ENCODE measurements at regions not wholly inside any gene's neighbourhood (a gene's known extent, or its start where the extent isn't known, plus 50 kb on each side); places are given as distances from the start of the nearest gene placed in this dataset.
"Not testable (repeated sequence)": the region's sequence is repeated elsewhere in the genome, so short reads cannot be mapped to it uniquely, and the experiment has no call there.

DNA sequence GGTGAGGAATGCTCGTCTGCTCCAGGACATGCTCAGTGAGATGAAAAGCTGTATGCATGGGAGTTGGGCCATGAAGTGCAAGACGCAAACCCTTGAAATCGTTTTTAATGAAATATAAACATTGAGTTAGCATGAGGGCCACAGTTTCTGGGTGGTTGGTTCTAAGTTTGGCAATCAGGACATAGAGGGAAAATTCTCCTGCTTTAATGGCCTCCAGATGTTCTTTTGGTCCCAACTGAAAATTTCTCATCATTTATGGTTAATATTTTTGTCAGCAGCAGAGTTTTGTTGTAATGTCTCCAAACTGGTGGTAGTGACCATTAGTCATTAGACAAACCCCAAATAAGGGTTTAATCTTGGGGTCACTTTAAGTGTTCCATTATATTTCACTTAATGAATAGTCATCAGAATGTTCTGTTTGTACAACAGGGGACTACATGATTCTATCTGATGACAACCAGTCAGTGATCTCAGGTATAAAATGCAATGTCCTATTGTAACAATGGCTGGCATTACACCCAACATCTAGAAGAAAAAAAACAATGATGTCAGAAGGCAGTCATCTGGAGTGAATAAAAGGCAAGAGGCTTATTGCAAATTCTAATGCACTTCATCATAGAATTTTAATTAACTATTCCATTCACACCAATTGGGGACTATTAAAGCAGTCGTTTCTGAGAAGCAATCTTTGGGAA, 197.4 kb downstream of the JCAD start:
- ATAC-seq (no peak), DNase-seq (ENCODE audit: missing footprints) (no peak)
- intact Hi-C loops (cut with DNase I): no loop called here

DNA sequence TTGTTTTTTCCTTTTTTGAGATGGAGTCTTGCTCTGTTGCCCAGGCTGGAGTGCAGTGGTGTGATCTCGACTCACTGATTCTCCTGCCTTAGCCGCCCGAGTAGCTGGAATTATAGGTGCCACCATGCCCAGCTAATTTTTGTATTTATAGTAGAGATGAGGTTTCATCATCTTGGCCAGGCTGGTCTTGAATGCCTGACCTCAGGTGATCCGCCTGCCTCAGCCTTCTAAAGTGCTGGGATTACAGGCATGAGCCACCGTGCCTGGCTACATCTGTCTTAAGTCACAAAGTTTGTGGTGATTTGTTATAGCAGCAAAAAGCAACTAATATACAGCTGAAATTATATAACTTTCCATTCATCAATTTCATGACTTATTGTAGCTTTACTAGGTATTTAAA, 198.2 kb downstream of the JCAD start:
- DNase-seq (ENCODE audit: missing footprints); ATAC-seq; intact Hi-C loops (cut with DNase I): not testable (repeated sequence)

DNA sequence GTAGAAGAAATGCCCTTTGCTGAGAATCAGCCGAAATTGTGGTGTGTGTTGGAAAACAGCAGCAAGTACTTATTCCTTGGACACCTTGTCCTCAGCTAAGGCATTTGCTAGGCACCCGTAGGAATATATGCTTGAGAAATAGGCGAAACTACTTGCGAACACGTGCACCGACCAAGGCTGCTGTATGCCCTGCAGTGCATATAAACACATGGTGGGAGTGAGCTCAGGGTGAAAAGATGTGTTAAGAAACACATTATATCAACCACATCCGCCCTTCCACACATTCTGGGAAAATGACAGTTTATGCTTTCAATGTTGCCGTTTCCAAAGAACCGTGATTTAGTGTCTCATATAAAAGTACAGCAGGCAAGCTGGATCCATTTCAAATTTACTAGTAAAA, 199.2 kb downstream of the JCAD start:
- ATAC-seq (no peak), DNase-seq (ENCODE audit: missing footprints) (no peak)
- intact Hi-C loops (cut with DNase I): no loop called here

DNA sequence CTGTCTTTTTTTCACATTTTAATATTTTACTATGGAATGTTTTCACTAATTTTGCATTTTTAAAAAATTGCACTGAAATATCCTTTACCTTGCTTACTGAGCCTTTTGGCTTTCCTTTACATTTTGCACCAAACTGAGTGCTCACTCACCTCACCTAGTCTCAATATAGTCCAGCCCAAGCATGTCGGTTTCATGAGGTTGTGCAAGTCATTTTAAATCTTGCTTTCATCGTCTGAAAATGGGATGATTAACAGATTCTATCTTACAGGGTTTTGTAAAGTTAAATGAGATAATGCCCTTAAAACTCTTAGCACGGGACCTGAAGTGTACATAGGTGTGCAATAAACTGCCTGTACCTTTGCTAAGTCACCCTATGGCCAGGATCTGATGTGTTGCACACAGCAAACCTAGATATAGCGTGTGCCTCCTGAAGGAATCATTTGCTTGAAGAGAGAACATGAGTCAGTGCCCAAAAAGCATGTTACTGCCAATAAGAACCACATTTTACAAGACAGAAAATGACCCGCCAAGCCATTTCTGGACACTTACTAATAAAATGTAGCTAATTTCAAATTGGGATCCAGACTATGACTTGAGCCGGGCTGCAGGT, 199.8 kb downstream of the JCAD start:
- DNase-seq (ENCODE audit: missing footprints) (no peak), ATAC-seq (no peak)
- intact Hi-C loops (cut with DNase I): loop anchor here (2.0 to 10.0 kb wide), 2 partner anchors 123 to 325 kb away; no protein-coding TSS in a partner anchor

DNA sequence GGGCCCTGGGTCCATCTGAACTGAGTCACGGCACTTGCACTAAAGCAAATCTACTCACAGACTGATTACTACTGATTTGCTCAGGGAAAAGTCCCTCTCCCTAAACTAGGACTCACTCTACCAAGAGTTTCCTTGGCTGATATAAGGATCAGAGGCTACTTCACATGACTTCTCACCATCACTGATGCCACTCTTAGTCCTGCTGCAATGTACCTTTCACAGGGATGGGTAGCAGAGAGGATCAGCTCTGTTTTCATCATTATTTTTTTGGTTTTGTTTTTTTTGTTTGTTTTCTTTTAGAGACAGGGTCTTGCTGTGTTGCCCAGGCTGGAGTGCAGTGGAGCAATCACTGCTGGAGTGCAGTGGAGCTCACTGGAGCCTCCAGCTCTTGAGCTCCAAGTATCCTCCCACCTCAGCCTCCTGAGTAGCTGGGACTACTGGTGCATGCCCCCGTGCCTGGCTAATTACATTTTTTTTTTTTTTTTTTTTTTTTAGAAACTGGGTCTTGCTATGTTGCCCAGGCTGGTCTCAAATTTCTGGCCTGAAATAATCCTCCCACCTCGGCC, 200.6 kb downstream of the JCAD start:
- intact Hi-C loops (cut with DNase I): loop anchor here (2.0 to 10.0 kb wide), 2 partner anchors 122 to 324 kb away; no protein-coding TSS in a partner anchor
- ATAC-seq: peak; percentile 8

DNA sequence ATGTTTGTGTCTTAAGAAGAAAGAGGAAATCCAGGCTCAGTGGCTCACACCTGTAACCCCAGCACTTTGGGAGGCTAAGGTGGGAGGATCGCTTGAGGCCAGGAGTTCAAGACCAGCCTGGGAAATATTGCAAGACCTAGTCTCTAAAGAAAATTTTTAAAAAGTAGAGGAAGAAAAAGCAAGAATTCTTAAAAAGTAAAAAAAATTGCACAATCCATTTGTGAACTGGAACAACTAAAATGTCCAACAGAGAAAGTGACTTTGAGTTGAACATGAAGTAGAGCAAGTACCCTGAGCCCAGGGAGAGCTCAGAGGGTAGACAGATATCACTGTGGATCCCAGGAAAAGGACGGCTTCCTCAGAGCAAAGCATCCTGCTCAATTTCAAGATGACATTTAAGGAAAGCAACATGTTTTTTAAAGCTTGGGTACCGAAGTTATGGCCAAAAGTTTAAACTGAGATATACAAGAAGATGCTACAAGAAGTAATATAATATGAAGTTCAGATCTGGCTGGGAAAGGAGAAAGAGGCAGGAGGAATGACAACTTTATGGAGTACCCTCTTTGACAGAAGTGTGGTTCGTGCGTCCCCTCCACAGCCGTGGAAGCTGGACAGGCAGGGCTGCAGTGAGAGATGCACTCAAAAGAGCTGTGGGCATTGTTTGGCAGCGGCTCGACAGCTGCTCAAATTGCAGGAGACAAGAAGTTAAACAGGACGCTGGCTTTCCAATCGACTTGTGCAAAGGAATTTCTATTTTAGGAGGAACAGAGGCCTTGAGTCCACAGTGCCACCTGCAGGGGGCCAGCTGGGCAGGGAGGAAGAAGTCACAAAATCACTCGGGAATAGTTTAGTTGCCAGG, 201.3 kb downstream of the JCAD start:
- ATAC-seq: peak; percentile 88
- intact Hi-C loops (cut with DNase I): loop anchor here (2.0 to 10.0 kb wide), 2 partner anchors 121 to 323 kb away; no protein-coding TSS in a partner anchor
- peak; percentile 80 for DNase-seq (ENCODE audit: missing footprints)

More for the DNA sequence above, 200.6 kb downstream of the JCAD start:
- DNase-seq (ENCODE audit: missing footprints): no peak

DNA sequence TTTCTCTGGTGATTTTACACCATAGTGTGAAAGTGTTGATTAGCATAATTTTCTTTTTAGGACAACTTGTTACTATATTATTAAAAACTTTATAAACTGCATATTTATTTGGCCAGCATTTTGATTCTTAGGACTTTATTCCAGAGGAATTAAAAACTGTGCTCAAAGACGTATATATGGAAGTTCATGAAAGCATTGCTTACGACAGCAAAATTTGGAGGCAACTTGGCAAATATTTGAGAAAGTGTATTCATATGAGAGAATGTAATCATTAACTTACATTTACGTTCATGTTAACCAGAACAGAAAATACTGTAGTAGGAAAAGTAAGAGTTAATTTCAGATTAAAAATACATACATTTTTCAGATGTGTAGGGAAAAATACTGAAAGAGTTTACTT, 203.1 kb downstream of the JCAD start:
- ATAC-seq (no peak), DNase-seq (ENCODE audit: missing footprints) (no peak)
- intact Hi-C loops (cut with DNase I): loop anchor here (10.0 kb wide), 1 partner anchor 321 kb away; no protein-coding TSS in a partner anchor

DNA sequence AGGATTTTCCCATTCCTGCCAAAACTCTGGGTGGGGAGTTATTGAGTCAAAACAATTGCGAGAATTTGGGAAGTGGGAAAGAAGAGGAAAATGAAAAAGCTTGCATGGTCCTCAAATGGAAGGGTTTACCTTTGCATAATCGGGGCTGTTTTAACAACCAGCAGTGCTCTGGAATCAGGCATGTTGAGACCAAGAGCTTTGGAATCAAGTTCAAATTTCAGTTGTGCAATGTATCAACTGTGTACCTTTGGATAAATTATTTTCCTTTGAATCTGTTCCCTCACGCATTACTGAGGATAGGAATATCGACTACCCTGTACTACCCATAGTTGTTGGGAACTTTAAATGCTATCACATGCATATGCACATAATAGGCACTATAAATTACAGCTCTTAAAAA, 205.5 kb downstream of the JCAD start:
- DNase-seq (ENCODE audit: missing footprints) (no peak), ATAC-seq (no peak)
- intact Hi-C loops (cut with DNase I): loop anchor here (10.0 kb wide), 1 partner anchor 319 kb away; no protein-coding TSS in a partner anchor

DNA sequence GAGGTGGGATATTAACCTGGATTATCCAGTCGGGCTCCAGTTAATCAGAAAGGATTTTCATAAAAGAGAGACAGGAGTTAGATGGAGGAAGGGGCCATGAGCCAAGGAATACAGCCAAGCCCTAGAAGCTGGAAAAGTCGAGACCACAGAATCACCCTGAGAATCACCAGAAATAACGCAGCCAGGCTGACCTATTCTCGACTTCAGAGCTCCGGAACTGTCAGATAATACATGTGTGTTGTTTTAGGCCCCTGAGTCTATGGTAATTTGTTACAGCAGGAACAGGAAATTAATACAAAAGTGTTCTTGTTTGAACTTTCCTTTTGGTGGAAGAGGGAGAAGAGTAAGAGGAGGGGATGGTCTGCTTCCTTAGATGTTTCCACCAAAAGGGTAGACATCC, 208.1 kb downstream of the JCAD start:
- DNase-seq (ENCODE audit: missing footprints) (no peak), ATAC-seq (no peak)
- intact Hi-C loops (cut with DNase I): loop anchor here (10.0 kb wide), 1 partner anchor 316 kb away; no protein-coding TSS in a partner anchor

DNA sequence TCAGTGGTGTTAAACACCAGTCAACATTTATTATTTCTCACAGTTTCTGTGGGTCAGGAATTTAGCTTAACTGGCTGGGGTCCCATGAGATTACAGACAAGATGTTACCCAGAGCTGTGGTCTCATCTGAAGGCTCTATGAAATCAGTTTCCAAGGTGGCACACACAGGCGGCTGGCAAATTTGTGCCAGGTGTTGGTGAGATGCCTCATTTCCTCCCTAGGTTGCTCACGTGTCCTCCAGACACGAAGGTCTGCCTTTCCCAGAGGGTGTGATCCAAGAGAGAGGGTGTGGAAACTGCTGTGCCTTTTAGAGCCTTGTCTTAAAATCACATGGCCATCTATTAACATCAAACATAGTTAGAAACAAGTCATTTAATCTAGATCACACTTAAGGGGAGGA, 209.0 kb downstream of the JCAD start:
- intact Hi-C loops (cut with DNase I): loop anchor here (10.0 kb wide), 1 partner anchor 316 kb away; no protein-coding TSS in a partner anchor
- ATAC-seq (no peak), DNase-seq (ENCODE audit: missing footprints) (no peak)

DNA sequence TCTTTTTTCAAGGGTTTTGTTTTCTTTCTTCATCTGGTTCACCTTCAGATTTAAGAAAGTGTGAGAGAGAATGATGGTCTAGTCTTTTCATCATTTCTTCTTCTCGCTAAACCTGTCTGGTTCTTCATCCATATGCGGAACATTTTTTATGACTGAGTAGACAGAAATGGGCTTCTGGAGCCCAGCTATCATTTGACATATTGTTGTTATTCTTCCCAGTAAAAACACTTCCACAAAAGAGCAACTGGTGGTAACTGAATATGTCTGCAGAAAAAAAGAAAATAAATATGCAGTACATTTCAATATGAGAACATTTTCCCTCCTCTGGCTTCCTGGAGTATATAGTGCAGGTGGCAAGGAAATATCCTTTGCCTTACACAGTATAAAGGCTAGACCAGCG, 209.5 kb downstream of the JCAD start:
- DNase-seq (ENCODE audit: missing footprints) (no peak), ATAC-seq (no peak)
- intact Hi-C loops (cut with DNase I): loop anchor here (10.0 kb wide), 1 partner anchor 315 kb away; no protein-coding TSS in a partner anchor

DNA sequence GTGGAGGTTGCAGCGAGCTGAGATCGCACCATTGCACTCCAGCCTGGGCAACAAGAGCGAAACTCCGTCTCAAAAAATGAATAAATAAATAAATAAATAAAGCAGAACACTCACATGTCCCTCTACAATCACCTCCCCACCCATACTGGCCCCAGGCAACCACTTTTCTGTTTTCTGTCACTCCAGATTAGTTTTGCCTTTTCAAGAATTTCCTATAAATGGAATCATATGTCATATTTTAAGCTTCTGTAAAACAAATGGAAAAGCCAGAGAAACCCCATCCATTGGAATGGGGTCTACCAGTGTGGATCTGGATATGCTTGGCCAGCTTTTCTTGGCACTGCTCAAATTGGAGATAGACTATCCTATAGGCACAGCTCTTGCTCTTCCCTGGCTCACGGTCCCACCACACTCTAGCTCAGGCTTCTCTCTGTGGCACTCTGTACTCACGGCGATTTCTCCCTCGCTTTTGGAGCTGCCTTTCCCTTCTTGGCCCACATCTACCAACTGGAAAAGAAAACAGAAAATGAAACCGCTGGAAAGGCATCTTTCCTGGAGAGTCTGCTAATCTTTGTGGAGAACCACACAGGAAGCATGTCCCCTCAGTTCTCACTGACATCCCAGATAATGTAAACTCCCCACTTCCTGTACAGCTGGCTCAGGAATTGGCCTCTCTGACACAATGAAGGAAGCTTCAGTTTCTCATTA, 210.1 kb downstream of the JCAD start:
- intact Hi-C loops (cut with DNase I): no loop called here
- peak; percentile 59 for ATAC-seq
- no peak for DNase-seq (ENCODE audit: missing footprints)

DNA sequence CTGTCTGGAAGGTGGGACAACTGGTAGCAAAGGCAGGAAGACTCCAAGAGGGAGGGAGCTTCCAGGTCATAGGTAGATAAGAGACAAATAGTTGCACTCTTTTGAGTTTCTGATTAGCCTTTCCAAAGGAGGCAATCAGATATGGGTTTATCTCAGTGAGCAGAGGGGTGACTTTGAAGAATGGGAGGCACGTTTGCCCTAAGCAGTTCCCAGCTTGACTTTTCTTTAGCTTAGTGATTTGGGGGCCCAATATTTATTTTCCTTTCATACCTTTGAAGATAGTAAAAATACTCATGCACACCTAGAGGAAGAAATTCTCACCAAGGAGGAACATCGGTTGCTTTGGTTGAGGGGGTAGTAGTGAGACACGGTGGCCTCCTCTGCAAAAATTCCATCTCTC, 212.1 kb upstream of the SVIL start:
- ATAC-seq (no peak), DNase-seq (ENCODE audit: missing footprints) (no peak)
- intact Hi-C loops (cut with DNase I): no loop called here

DNA sequence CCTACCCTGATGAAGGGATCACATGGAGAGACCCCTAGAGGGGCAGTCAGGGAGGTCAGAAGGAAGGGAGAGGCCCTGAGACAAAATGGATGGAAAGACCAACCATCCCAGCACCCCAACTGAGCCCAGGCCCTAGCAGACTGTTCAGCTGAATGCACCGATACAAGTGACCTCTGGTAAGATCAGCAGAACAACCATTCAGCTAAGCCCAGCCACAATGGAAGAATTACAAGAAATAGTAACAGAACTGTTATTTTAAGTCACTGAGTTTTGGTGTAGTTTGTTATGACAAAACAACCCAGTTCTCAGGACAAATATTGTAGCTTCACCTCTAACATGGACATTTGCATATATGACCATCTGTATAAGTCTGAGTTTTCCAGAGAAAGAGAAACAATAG, 210.4 kb upstream of the SVIL start:
- intact Hi-C loops (cut with DNase I): no loop called here

DNA sequence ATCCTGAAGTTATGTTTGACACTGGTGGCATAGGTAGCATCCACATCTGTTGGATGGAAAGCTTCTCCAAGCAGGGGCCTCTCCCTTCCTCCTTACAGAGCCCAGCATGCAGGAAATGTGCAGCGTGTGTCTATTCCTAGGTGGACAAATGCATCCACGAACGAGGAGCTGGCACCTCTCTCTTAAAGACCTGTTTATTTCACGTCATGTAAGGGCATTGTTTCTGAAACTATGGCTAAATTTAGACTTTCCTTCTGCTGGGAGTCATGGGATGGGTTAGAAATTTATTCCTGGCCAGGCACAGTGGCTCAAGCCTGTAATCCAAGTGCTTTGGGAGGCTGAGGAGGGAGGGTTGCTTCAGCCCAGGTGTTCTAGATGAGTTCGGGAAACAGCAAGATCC, 208.4 kb upstream of the SVIL start:
- intact Hi-C loops (cut with DNase I): loop anchor here (2.0 to 5.0 kb wide), 2 partner anchors 106 to 211 kb away; partner anchors contain the start of gene SVIL
- no peak for DNase-seq (ENCODE audit: missing footprints)
- ATAC-seq: peak; percentile 14

More for the DNA sequence above, 210.4 kb upstream of the SVIL start:
- DNase-seq (ENCODE audit: missing footprints) (no peak), ATAC-seq (no peak)

DNA sequence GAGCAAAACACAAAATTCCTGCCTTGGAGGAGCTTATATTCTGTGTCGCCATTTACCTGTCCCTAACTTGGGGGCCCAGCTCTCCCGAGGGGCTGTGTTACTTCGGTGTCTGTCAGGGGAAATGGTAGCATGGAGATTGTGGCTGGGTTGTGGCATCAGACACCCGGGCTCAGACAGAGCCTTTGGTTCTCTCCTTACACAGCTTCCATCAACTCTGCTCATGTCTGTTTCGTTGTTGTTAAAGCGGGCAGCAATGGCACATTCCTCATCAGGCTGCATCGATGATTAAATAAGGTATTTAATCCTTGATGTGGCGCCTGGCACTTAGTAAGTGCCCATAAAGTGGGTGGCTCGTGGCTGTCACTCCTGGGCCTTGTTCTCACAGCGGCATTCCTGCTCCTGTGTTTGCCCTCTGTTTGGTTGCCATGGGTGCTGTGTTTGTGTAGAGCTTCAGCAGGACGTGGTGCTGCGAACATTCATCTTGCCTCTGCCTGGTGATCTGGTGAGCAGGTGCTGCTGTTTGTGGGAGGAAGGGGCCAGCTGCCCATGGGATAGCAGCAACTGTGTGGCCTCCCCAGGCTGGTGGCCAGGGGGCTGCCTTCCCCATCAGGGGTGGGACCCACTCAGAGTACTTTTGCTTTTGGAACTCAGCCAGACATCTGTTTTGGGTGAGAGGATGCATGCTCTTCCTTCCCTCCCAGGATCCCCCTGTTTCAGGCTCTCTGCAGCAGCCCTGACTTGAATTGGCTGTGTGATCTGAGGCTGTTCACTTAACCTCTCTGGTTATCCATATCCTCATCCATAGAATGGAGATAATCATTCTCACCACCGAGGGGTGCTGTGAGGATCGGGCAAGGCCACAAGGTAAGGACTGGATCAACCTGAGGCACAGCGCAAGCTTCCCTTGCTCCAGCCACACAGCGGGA, 207.2 kb upstream of the SVIL start:
- intact Hi-C loops (cut with DNase I): loop anchor here (2.0 to 5.0 kb wide), 2 partner anchors 105 to 210 kb away; partner anchors contain the start of gene SVIL
- DNase-seq (ENCODE audit: missing footprints) (peak; percentile 79), ATAC-seq (peak; percentile 93)

Data from Right ventricle myocardium inferior (tissue), 1 donor.